ENCODE measurements at regions not wholly inside any gene's neighbourhood (a gene's known extent, or its start where the extent isn't known, plus 50 kb on each side); places are given as distances from the start of the nearest gene placed in this dataset.
"Not testable (repeated sequence)": the region's sequence is repeated elsewhere in the genome, so short reads cannot be mapped to it uniquely, and the experiment has no call there.

DNA sequence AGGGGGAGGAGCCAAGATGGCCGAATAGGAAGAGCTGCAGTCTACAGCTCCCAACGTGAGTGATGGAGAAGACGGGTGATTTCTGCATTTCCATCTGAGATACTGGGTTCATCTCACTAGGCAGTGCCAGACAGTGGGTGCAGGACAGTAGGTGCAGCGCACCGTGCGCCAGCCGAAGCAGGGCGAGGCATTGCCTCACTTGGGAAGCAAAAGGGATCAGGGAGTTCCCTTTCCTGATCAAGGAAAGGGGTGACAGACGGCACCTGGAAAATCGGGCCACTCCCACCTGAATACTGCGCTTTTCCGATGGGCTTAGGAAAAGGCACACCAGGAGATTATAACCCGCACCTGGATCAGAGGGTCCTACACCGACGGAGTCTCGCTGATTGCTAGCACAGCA, 121.1 kb upstream of the SESTD1 start:
- not testable (repeated sequence) for H3K4me3 ChIP-seq (ENCODE audit: low read depth, low read length); DNase-seq (ENCODE audit: low read depth)

GRCh38 chr2:179383975-179384374, 119.3 kb upstream of the SESTD1 start:
- DNase-seq (ENCODE audit: low read depth), result no peak
- H3K4me3 ChIP-seq (ENCODE audit: low read depth, low read length), result no peak overlapping the region
- no peak for TF ChIP-seq CTCF (IDR thresholded peaks at IDR 0.05; ENCODE audit: control insufficient read depth, extremely low read depth, insufficient read depth)

GRCh38 chr2:179377296-179377695, 112.7 kb upstream of the SESTD1 start:
- no peak overlapping the region for H3K4me3 ChIP-seq (ENCODE audit: low read depth, low read length)
- no peak for DNase-seq (ENCODE audit: low read depth)

GRCh38 chr2:179376881-179377280, 112.2 kb upstream of the SESTD1 start:
- DNase-seq (ENCODE audit: low read depth), result no peak
- no peak for TF ChIP-seq CTCF (IDR thresholded peaks at IDR 0.05; ENCODE audit: control insufficient read depth, extremely low read depth, insufficient read depth)
- no peak overlapping the region for H3K4me3 ChIP-seq (ENCODE audit: low read depth, low read length)

More at GRCh38 chr2:179377296-179377695, 112.7 kb upstream of the SESTD1 start:
- TF ChIP-seq CTCF (IDR thresholded peaks at IDR 0.05; ENCODE audit: control insufficient read depth, extremely low read depth, insufficient read depth), result no peak

DNA sequence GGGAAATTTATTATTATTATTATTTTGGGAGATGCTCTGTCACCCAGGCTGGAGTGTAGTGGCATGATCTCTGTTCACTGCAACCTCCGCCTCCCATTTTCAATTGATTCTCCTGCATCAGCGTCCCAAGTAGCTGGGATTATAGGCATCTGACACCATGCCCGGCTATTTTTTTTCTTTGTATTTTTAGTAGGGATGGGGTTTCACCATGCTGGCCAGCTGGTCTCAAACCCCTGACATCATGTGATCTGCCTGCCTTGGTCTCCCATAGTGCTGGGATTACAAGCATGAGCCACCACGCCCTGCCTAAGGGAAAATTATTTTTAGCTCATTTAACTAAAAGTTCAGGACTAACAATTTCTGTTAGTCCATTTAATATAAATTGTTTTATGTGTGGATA, 109.2 kb upstream of the SESTD1 start:
- TF ChIP-seq CTCF (IDR thresholded peaks at IDR 0.05; ENCODE audit: control insufficient read depth, extremely low read depth, insufficient read depth), result no peak

GRCh38 chr2:179365561-179365960, 100.9 kb upstream of the SESTD1 start:
- not testable (repeated sequence) for H3K4me3 ChIP-seq (ENCODE audit: low read depth, low read length); DNase-seq (ENCODE audit: low read depth)

More for the DNA sequence above, 109.2 kb upstream of the SESTD1 start:
- no peak overlapping the region for H3K4me3 ChIP-seq (ENCODE audit: low read depth, low read length)
- DNase-seq (ENCODE audit: low read depth), result no peak

DNA sequence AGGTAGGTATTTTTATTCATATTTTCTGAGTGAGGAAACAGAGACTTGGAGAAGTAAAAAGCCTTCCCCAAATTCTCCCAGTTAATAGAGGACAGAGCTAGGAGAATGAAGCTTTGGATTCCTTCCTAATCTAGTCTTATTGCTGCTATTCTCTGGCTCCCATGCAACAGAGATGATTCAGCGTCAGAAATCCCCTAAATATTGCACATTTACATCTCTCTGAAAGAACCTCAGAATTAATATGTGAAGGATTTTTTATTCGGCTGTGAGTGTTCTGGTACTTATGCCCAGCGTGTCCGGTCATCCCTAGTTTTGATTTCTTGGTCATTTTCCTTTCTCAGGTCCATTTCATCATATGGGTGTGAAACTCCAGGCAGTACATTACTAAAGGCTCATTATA, 91.2 kb upstream of the SESTD1 start:
- no peak overlapping the region for H3K4me3 ChIP-seq (ENCODE audit: low read depth, low read length)
- DNase-seq (ENCODE audit: low read depth), result no peak
- no peak for TF ChIP-seq CTCF (IDR thresholded peaks at IDR 0.05; ENCODE audit: control insufficient read depth, extremely low read depth, insufficient read depth)

DNA sequence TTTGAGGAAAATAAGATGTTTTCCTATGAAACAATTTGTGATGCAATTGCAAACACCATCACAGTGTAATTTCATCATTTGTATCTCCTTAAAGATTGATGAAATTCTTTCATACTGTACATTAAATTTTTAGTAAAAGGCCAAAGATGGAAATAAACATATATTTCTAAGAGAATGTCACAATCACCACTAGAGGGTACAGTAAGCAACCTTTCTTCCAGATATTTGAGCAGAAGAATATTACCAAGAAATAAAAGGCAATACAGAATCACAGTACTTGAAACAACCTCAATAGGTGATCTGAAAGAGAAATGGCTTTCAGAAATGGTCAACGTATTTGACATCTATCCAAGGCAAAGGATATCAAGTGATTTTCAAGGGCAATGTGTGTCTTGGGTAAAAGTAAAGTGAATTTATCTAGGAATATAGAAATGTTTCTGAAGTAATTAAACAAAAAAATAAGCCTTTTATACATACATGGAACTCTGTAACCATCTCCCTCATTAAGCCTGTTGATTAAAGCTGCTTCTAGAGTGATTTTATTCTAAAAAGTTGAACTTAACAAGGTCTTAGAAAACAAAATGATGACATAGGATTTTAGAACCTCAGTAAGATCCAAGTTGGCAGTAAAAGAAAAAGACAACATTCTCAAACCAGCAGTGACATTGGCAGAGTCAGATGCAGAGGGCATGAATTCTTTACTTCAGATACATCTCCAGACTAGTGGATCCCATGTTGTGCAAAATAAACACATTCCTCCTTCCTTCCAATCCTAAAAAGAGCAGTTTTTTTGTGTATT, 90.3 kb upstream of the SESTD1 start:
- no peak overlapping the region for H3K4me3 ChIP-seq (ENCODE audit: low read depth, low read length)
- TF ChIP-seq CTCF (IDR thresholded peaks at IDR 0.05; ENCODE audit: control insufficient read depth, extremely low read depth, insufficient read depth), result peak; percentile 45
- no peak for DNase-seq (ENCODE audit: low read depth)

All from LNCaP clone FGC (cell line).